MCF 10A (cell line): ENCODE measurements at regions not wholly inside any gene's neighbourhood (a gene's known extent, or its start where the extent isn't known, plus 50 kb on each side); places are given as distances from the start of the nearest gene placed in this dataset.
A peak's percentile ranks its signal among the peaks of the same experiment; 100 is the strongest.

Experiments
- BruUV-seq: library from RNA; stranded (reverse); fragments of 400-500 nt; replicated peaks from 2 replicates; lab custom pipeline; 2021; lab: Mats Ljungman, UMichigan
- CTCF ChIA-PET: fragments of 300-600 bp; sonication (Branson Sonifier 250); formaldehyde crosslinking; extraction: SDS; loops from one replicate; lab custom pipeline; 2021; ENCODE audit warnings: antibody characterized with exemption, inconsistent platforms; lab: Yijun Ruan, JAX
- POLR2A ChIA-PET: fragments of 300-600, 350-650 bp; sonication (Branson Sonifier 250); formaldehyde crosslinking; extraction: SDS; loops from one replicate; lab custom pipeline; 2020; ENCODE audit warnings: antibody characterized with exemption, inconsistent platforms; lab: Yijun Ruan, JAX
- DNase-seq: peaks from one replicate; pipeline ENCODE4 v3.0.0-alpha.2; 2018; ENCODE audit not compliant: unreplicated experiment
- H3K27ac Mint-ChIP-seq: one replicate; pipeline ENCODE4 v1.8.0; 2022; ENCODE audit warnings: mild to moderate bottlenecking, low read depth, mixed read lengths; ENCODE audit not compliant: unreplicated experiment
- H3K27me3 Mint-ChIP-seq: one replicate; pipeline ENCODE4 v1.8.0; 2022; ENCODE audit warnings: mixed read lengths; ENCODE audit not compliant: insufficient read depth, unreplicated experiment
- H3K36me3 Mint-ChIP-seq: one replicate; pipeline ENCODE4 v1.8.0; 2022; ENCODE audit warnings: mild to moderate bottlenecking, moderate library complexity, mixed read lengths; ENCODE audit not compliant: insufficient read depth, unreplicated experiment
- H3K4me1 Mint-ChIP-seq: one replicate; pipeline ENCODE4 v1.8.0; 2022; ENCODE audit warnings: mixed read lengths; ENCODE audit not compliant: insufficient read depth, unreplicated experiment
- H3K4me3 Mint-ChIP-seq: one replicate; pipeline ENCODE4 v1.8.0; 2022; ENCODE audit warnings: mild to moderate bottlenecking, moderate library complexity, mixed read lengths; ENCODE audit not compliant: unreplicated experiment
- H3K9me3 Mint-ChIP-seq: one replicate; pipeline ENCODE4 v1.8.0; 2022; ENCODE audit warnings: mixed read lengths; ENCODE audit not compliant: unreplicated experiment
- CTCF ChIP-seq: fragments of 200-600 bp; IDR thresholded peaks from one replicate; pipeline ENCODE4 v1.8.0; 2022; ENCODE audit warnings: antibody characterized with exemption, mild to moderate bottlenecking; ENCODE audit not compliant: unreplicated experiment
- intact Hi-C: fragments of 100-400 bp; cut with micrococcal nuclease; formaldehyde crosslinking; loops from 2 replicates; pipeline ENCODE4 v1.14.1; 2022

GRCh38 chr12:66838366-66838765 lies 159.5 kb upstream of the GRIP1 start:
- no peak overlapping the region for H3K27ac Mint-ChIP-seq
- no peaks in the 10 kb centered on the region for H3K9me3 Mint-ChIP-seq
- no peak overlapping the region for H3K4me3 Mint-ChIP-seq
- ChIA-PET POLR2A (no interaction called here), CTCF (interaction anchor here (0.6 kb wide), 1 partner anchor 131 kb away, joined by 5 read pairs; no protein-coding TSS in a partner anchor)
- TF ChIP-seq CTCF: no peak
- no peaks in the 10 kb centered on the region for H3K4me1 Mint-ChIP-seq
- H3K27me3 Mint-ChIP-seq: peaks cover 20% of the 10 kb centered on the region
- intact Hi-C loops: no loop called here
- no TSS peak for BruUV-seq
- no peak for DNase-seq
- H3K36me3 Mint-ChIP-seq: no peaks in the 10 kb centered on the region

GRCh38 chr12:66848967-66849366 lies 170.1 kb upstream of the GRIP1 start:
- no peaks in the 10 kb centered on the region for H3K36me3 Mint-ChIP-seq

GRCh38 chr12:66851134-66851533 lies 172.3 kb upstream of the GRIP1 start:
- Mint-ChIP-seq H3K27ac (no peak overlapping the region), H3K4me1 (no peaks in the 10 kb centered on the region), H3K36me3 (no peaks in the 10 kb centered on the region), H3K9me3 (no peaks in the 10 kb centered on the region), H3K4me3 (no peak overlapping the region), H3K27me3 (peaks cover 50% of the 10 kb centered on the region)
- DNase-seq: no peak
- CTCF ChIA-PET: interaction anchor here (2.6 kb wide), 1 partner anchor 9 kb away, joined by 11 read pairs; no protein-coding TSS in a partner anchor
- no TSS peak for BruUV-seq
- TF ChIP-seq CTCF: no peak
- intact Hi-C loops: no loop called here
- POLR2A ChIA-PET: no interaction called here

More at GRCh38 chr12:66848967-66849366, 170.1 kb upstream of the GRIP1 start:
- Mint-ChIP-seq H3K4me1 (no peaks in the 10 kb centered on the region), H3K4me3 (no peak overlapping the region), H3K27me3 (peaks cover 45% of the 10 kb centered on the region), H3K9me3 (no peaks in the 10 kb centered on the region), H3K27ac (no peak overlapping the region)
- peak; percentile 5 for DNase-seq
- no peak for TF ChIP-seq CTCF
- CTCF ChIA-PET: interaction anchor here (0.6 kb wide), 1 partner anchor 23 kb away, joined by 4 read pairs; no protein-coding TSS in a partner anchor
- intact Hi-C loops: no loop called here
- POLR2A ChIA-PET: no interaction called here
- no TSS peak for BruUV-seq

GRCh38 chr12:66852091-66852490 lies 173.2 kb upstream of the GRIP1 start:
- H3K4me3 Mint-ChIP-seq: no peak overlapping the region
- no peak for DNase-seq
- ChIA-PET POLR2A (no interaction called here), CTCF (interaction anchor here (0.6 to 2.6 kb wide), 2 partner anchors 9 to 638 kb away, joined by 5 to 11 read pairs; no protein-coding TSS in a partner anchor)
- TF ChIP-seq CTCF: no peak
- intact Hi-C loops: no loop called here
- H3K27me3 Mint-ChIP-seq: peaks cover 40% of the 10 kb centered on the region
- no peaks in the 10 kb centered on the region for H3K4me1 Mint-ChIP-seq
- no peaks in the 10 kb centered on the region for H3K36me3 Mint-ChIP-seq
- no peaks in the 10 kb centered on the region for H3K9me3 Mint-ChIP-seq
- BruUV-seq: no TSS peak
- no peak overlapping the region for H3K27ac Mint-ChIP-seq
